Breast epithelium (tissue), 3 donors: ENCODE measurements at regions not wholly inside any gene's neighbourhood (a gene's known extent, or its start where the extent isn't known, plus 50 kb on each side); places are given as distances from the start of the nearest gene placed in this dataset.

ENCODE experiments used
- POLR2A ChIP-seq: fragments of 450-650 bp; IDR thresholded peaks from one replicate; pipeline ENCODE4 v1.6.1; 2016; ENCODE audit warnings: antibody characterized with exemption, mild to moderate bottlenecking, moderate library complexity
- TF ChIP-seq, protein P1 (sequence below), 3 donors: fragments of 450-650 bp; IDR thresholded peaks; one replicate each; pipeline ENCODE4 v1.5.1; 2016 to 2017; ENCODE audit warnings: antibody characterized with exemption in 3 of 3, mild to moderate bottlenecking in 3 of 3, moderate library complexity in 3 of 3

DNA sequence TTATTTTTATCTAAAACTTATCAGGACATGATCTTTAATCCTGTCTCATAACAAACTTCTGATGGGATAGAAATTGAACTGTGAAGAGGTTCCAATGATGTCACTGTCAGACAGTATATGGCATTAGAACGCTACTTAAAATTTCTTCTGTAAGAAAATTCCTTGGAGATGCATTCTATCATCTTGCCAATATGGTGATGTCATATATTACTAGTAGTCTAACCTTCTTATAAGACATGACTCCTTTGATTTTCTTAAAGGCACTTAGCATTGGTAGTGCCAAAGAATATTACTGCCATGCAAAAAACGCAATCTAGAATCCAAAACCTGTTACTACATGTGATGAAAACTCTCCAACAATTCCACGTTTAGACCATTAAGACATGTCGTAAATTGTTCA, 131.1 kb downstream of the SLC25A46 start:
- TF ChIP-seq, protein P1, sequence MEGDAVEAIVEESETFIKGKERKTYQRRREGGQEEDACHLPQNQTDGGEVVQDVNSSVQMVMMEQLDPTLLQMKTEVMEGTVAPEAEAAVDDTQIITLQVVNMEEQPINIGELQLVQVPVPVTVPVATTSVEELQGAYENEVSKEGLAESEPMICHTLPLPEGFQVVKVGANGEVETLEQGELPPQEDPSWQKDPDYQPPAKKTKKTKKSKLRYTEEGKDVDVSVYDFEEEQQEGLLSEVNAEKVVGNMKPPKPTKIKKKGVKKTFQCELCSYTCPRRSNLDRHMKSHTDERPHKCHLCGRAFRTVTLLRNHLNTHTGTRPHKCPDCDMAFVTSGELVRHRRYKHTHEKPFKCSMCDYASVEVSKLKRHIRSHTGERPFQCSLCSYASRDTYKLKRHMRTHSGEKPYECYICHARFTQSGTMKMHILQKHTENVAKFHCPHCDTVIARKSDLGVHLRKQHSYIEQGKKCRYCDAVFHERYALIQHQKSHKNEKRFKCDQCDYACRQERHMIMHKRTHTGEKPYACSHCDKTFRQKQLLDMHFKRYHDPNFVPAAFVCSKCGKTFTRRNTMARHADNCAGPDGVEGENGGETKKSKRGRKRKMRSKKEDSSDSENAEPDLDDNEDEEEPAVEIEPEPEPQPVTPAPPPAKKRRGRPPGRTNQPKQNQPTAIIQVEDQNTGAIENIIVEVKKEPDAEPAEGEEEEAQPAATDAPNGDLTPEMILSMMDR (IDR thresholded peaks at IDR 0.05): no peak
- no peak for TF ChIP-seq POLR2A
